22Rv1 (cell line): ENCODE measurements at regions not wholly inside any gene's neighbourhood (a gene's known extent, or its start where the extent isn't known, plus 50 kb on each side); places are given as distances from the start of the nearest gene placed in this dataset.

Experiments
- CTCF ChIP-seq: fragments of 450-650 bp; IDR thresholded peaks from 2 replicates; pipeline ENCODE4 v1.5.1; 2017; ENCODE audit warnings: mild to moderate bottlenecking
- ZFX ChIP-seq: fragments of 450-650 bp; IDR thresholded peaks from 2 replicates; pipeline ENCODE4 v1.6.1; 2017; ENCODE audit warnings: antibody characterized with exemption, borderline replicate concordance

DNA sequence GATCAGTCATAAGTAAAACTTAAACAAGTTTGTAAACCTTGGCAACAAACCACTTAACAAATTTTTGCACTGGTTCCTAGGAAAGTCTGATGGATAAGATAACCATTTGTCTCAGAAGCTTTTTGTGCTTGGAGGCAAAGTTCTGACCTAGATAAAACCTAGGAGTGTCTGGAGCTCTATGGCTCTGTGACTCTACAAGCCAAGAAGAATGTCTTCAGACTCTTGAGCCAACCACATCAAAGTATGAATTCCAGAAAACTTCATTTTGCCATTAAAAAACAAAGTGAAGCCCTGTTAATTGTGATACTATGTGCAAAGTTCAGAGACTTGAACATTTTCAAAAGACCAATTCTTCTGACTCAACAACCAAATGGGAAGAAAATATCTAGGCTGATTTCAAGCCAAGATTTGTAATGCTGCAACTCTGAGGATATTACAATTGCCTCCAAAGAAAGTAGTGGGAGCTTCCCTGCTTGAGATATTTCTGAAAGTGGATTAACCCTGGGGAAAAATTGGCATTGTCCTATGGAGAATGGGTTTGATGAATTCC is 158.1 kb upstream of the FOXQ1 start:
- TF ChIP-seq CTCF (no peak), ZFX (no peak)
